ENCODE measurements at regions not wholly inside any gene's neighbourhood (a gene's known extent, or its start where the extent isn't known, plus 50 kb on each side); places are given as distances from the start of the nearest gene placed in this dataset.

DNA sequence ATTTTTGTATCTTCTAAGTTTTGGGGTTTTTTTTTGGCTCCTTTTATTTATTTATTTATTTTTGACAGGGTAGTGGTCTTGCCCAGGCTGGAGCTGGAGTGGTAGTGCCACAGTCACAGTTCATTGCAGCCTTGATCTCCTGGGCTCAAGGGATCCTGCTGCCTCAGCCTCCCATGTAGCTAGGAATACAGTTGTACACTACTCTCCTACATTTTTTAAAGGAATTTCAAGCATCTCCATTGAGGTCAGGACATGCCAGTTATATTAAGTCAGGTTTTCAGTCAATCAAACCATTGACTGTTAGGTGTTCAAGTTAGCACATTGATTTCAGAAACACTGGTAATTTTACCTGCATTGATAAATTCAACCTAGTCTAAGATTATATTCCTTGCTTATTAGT is 480.5 kb upstream of the SPRY2 start:
- peaks cover 2% of the 10 kb centered on the region; the same call in 1 of the 2 replicates for H3K9me3 ChIP-seq (ENCODE audit: control insufficient read depth, insufficient read depth, low read length)
- no peak overlapping the region for H2AK9ac ChIP-seq (replicated peaks; ENCODE audit: low read depth, low read length, poor library complexity)
- H2BK20ac ChIP-seq (ENCODE audit: low read depth, low read length) = no peak overlapping the region
- no peak overlapping the region for H2AFZ ChIP-seq (replicated peaks; ENCODE audit: low read length, poor library complexity)
- H3K23ac ChIP-seq (ENCODE audit: low read depth, low read length) = no peak overlapping the region
- no peak overlapping the region for H2BK15ac ChIP-seq (ENCODE audit: low read depth, low read length)
- H4K91ac ChIP-seq (ENCODE audit: insufficient read depth, low read depth, low read length) = no peak overlapping the region
- H3K18ac ChIP-seq (ENCODE audit: low read depth, low read length) = no peak overlapping the region
- ATAC-seq (ENCODE audit: low read depth) (no peak), DNase-seq (no peak)
- dilution Hi-C loops (cut with HindIII; ENCODE audit: low sequenced_read_pairs, unreplicated experiment) = no loop called here
- in situ Hi-C loops (cut with MboI; ENCODE audit: low sequenced_read_pairs) = no loop called here
- H3K36me3 ChIP-seq (ENCODE audit: control insufficient read depth, insufficient read depth, low read length) = no peaks in the 10 kb centered on the region
- POLR2A ChIA-PET (ENCODE audit: unreplicated experiment) = no interaction called here
- H3K27me3 ChIP-seq (ENCODE audit: control insufficient read depth, insufficient read depth, low read length) = no peaks in the 10 kb centered on the region
- TF ChIP-seq RFX5 (IDR thresholded peaks at IDR 0.05; ENCODE audit: low read depth, low read length) (no peak), MXI1 (IDR thresholded peaks at IDR 0.05; ENCODE audit: borderline replicate concordance, low read depth, low read length) (no peak), NFE2L2 (IDR thresholded peaks at IDR 0.05; ENCODE audit: low read depth, low read length) (no peak), CEBPB (IDR thresholded peaks at IDR 0.05; ENCODE audit: low read depth, low read length) (no peak), FOS (IDR thresholded peaks at IDR 0.05; ENCODE audit: low read depth, low read length) (no peak), MAZ (IDR thresholded peaks at IDR 0.05; ENCODE audit: borderline replicate concordance, low read depth, low read length) (no peak), BHLHE40 (IDR thresholded peaks at IDR 0.05; ENCODE audit: low read depth, low read length) (no peak), RCOR1 (IDR thresholded peaks at IDR 0.05; ENCODE audit: insufficient replicate concordance, low read length) (no peak)
- TF ChIP-seq, protein P1, sequence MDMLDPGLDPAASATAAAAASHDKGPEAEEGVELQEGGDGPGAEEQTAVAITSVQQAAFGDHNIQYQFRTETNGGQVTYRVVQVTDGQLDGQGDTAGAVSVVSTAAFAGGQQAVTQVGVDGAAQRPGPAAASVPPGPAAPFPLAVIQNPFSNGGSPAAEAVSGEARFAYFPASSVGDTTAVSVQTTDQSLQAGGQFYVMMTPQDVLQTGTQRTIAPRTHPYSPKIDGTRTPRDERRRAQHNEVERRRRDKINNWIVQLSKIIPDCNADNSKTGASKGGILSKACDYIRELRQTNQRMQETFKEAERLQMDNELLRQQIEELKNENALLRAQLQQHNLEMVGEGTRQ (IDR thresholded peaks at IDR 0.05; ENCODE audit: low read depth, low read length) = no peak
- TF ChIP-seq, protein P2, sequence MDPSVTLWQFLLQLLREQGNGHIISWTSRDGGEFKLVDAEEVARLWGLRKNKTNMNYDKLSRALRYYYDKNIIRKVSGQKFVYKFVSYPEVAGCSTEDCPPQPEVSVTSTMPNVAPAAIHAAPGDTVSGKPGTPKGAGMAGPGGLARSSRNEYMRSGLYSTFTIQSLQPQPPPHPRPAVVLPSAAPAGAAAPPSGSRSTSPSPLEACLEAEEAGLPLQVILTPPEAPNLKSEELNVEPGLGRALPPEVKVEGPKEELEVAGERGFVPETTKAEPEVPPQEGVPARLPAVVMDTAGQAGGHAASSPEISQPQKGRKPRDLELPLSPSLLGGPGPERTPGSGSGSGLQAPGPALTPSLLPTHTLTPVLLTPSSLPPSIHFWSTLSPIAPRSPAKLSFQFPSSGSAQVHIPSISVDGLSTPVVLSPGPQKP (IDR thresholded peaks at IDR 0.05; ENCODE audit: borderline replicate concordance, low read depth, low read length) = no peak
- no peaks in the 10 kb centered on the region for H4K20me1 ChIP-seq (ENCODE audit: insufficient read depth, low read length)
- H4K8ac ChIP-seq (ENCODE audit: low read depth in 2 of 2, low read length in 2 of 2) = no peak overlapping the region
- H2AK5ac ChIP-seq (ENCODE audit: low read depth, low read length) = no peak overlapping the region
- no peaks in the 10 kb centered on the region for H3K9me1 ChIP-seq (ENCODE audit: insufficient read depth, low read length)
- BruUV-seq (replicated peaks) = no TSS peak
- no peak overlapping the region for H3K4ac ChIP-seq (ENCODE audit: low read depth, low read length)
- H2BK5ac ChIP-seq (ENCODE audit: low read depth, low read length, poor library complexity, severe bottlenecking) = no peak overlapping the region
- H3K4me1 ChIP-seq (ENCODE audit: control insufficient read depth, insufficient read depth, low read length) = no peaks in the 10 kb centered on the region
- H3K14ac ChIP-seq (replicated peaks; ENCODE audit: low read depth, low read length) = no peak overlapping the region
- no peak overlapping the region for H3K4me2 ChIP-seq (ENCODE audit: low read depth, low read length)
- no peak overlapping the region for H3K4me3 ChIP-seq (ENCODE audit: insufficient read depth, low read depth, low read length)
- H3K9ac ChIP-seq (ENCODE audit: low read depth, low read length) = no peak overlapping the region
- intact Hi-C loops (cut with micrococcal nuclease) = no loop called here
- CTCF ChIA-PET = no interaction called here
- no peaks in the 10 kb centered on the region for H3K79me1 ChIP-seq (ENCODE audit: low read depth in 1 of 2, low read length in 2 of 2)
- H3K27ac ChIP-seq (ENCODE audit: insufficient read depth, low read length) = no peak overlapping the region
- H3K56ac ChIP-seq (ENCODE audit: extremely low read depth, insufficient read depth, low read length) = no peak overlapping the region
- H4K5ac ChIP-seq (ENCODE audit: low read depth, low read length) = no peak overlapping the region
- H2BK120ac ChIP-seq (ENCODE audit: low read depth, low read length) = no peak overlapping the region

Data from IMR-90 (cell line).